ENCODE measurements at regions not wholly inside any gene's neighbourhood (a gene's known extent, or its start where the extent isn't known, plus 50 kb on each side); places are given as distances from the start of the nearest gene placed in this dataset.

GRCh38 chr13:62643799-62644524, 1228.3 kb upstream of the PCDH20 start:
- no peak overlapping the region for H3K4me3 ChIP-seq (ENCODE audit: low read depth, low read length)
- TF ChIP-seq, protein P1, sequence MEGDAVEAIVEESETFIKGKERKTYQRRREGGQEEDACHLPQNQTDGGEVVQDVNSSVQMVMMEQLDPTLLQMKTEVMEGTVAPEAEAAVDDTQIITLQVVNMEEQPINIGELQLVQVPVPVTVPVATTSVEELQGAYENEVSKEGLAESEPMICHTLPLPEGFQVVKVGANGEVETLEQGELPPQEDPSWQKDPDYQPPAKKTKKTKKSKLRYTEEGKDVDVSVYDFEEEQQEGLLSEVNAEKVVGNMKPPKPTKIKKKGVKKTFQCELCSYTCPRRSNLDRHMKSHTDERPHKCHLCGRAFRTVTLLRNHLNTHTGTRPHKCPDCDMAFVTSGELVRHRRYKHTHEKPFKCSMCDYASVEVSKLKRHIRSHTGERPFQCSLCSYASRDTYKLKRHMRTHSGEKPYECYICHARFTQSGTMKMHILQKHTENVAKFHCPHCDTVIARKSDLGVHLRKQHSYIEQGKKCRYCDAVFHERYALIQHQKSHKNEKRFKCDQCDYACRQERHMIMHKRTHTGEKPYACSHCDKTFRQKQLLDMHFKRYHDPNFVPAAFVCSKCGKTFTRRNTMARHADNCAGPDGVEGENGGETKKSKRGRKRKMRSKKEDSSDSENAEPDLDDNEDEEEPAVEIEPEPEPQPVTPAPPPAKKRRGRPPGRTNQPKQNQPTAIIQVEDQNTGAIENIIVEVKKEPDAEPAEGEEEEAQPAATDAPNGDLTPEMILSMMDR (conservative IDR thresholded peaks at IDR 0.05; ENCODE audit: low read depth, low read length) = no peak
- no peak for DNase-seq (ENCODE audit: low read depth)

- peak; percentile 31 for DNase-seq (ENCODE audit: low read depth)
- TF ChIP-seq, protein P1 (conservative IDR thresholded peaks at IDR 0.05; ENCODE audit: low read depth, low read length) = no peak
These were observed 1227.4 kb upstream of the PCDH20 start for GRCh38 chr13:62643007-62643483.

DNA sequence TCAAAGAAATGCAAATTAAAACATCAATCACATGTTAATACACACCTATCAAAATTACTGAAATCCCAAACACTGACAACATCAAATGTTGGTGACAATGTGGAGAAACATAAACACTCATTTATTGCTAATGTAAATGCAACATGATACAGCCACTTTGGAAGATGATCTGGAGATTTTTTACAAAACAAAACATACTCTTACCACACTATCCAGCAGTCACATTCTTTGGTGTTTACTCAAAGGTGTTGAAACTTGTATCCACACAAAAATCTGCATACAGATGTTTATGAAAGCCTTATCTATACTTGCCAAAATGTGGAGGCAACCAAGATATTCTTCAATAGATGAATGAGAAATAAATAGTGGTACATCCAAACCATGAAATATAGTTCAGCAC, 1219.5 kb upstream of the PCDH20 start:
- H3K4me3 ChIP-seq (ENCODE audit: low read depth, low read length) = no peak overlapping the region
- DNase-seq (ENCODE audit: low read depth) = no peak
- TF ChIP-seq, protein P1 (conservative IDR thresholded peaks at IDR 0.05; ENCODE audit: low read depth, low read length) = no peak

More at GRCh38 chr13:62643007-62643483, 1227.4 kb upstream of the PCDH20 start:
- no peak overlapping the region for H3K4me3 ChIP-seq (ENCODE audit: low read depth, low read length)

DNA sequence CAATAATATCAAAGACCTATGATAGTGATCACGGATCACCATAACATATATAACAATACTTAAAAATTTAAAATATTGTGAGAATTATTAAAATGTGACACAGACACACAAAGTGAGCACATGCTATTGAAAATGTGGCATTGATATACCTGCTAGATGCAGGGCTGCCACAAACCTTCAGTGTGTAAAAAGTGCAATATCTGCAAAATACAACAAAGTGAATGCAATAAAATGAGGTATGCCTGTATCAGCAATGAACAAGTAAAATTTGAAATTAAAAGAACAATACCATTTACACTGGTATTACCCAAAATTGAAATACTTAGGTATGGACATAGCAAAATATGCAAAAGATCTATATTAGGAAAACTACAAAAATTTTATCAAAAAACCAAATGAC, 1217.8 kb upstream of the PCDH20 start:
- TF ChIP-seq, protein P1 (conservative IDR thresholded peaks at IDR 0.05; ENCODE audit: low read depth, low read length) = no peak
- no peak for DNase-seq (ENCODE audit: low read depth)
- no peak overlapping the region for H3K4me3 ChIP-seq (ENCODE audit: low read depth, low read length)

- H3K4me3 ChIP-seq (ENCODE audit: low read depth, low read length) = no peak overlapping the region
- TF ChIP-seq, protein P1 (conservative IDR thresholded peaks at IDR 0.05; ENCODE audit: low read depth, low read length) = no peak
- DNase-seq (ENCODE audit: low read depth) = no peak
These were observed 1216.0 kb upstream of the PCDH20 start for GRCh38 chr13:62631619-62632018.

GRCh38 chr13:62631124-62631523, 1215.5 kb upstream of the PCDH20 start:
- no peak for DNase-seq (ENCODE audit: low read depth)

More at GRCh38 chr13:62631124-62631523, 1215.5 kb upstream of the PCDH20 start:
- no peak overlapping the region for H3K4me3 ChIP-seq (ENCODE audit: low read depth, low read length)
- TF ChIP-seq, protein P1 (conservative IDR thresholded peaks at IDR 0.05; ENCODE audit: low read depth, low read length) = no peak
